ENCODE measurements at regions not wholly inside any gene's neighbourhood (a gene's known extent, or its start where the extent isn't known, plus 50 kb on each side); places are given as distances from the start of the nearest gene placed in this dataset.

- TF ChIP-seq CTCF (conservative IDR thresholded peaks at IDR 0.05; ENCODE audit: low read length), result no peak
- TF ChIP-seq EZH2phosphoT487 (IDR thresholded peaks at IDR 0.05; ENCODE audit: borderline replicate concordance, low read depth, low read length), result no peak
Measured at GRCh38 chr11:50333861-50334260, 301.2 kb downstream of the OR4C45 start.

Data from OCI-LY7 (cell line).